RWPE1 (cell line): ENCODE measurements at regions not wholly inside any gene's neighbourhood (a gene's known extent, or its start where the extent isn't known, plus 50 kb on each side); places are given as distances from the start of the nearest gene placed in this dataset.
A peak's percentile ranks its signal among the peaks of the same experiment; 100 is the strongest.

Source experiments
- CTCF ChIA-PET: fragments of 350-600 bp; sonication (Branson Sonifier 250); formaldehyde crosslinking; extraction: SDS; loops from one replicate; lab custom pipeline; 2021; lab: Yijun Ruan, JAX
- POLR2A ChIA-PET: fragments of 400-600 bp; formaldehyde crosslinking; extraction: SDS; loops from one replicate; lab custom pipeline; 2020; ENCODE audit warnings: antibody characterized with exemption; ENCODE audit not compliant: low non-redundant PET; lab: Yijun Ruan, JAX
- DNase-seq: peaks from one replicate; pipeline ENCODE4 v3.0.0; 2012; ENCODE audit warnings: low spot score
- H3K27ac ChIP-seq: fragments of 450-650 bp; 2 replicates; pipeline ENCODE4 v1.5.1; 2017
- TF ChIP-seq, protein P1 (sequence below): fragments of 450-650 bp; conservative IDR thresholded peaks from 2 replicates; pipeline ENCODE4 v1.5.1; 2017; ENCODE audit warnings: low read depth, mild to moderate bottlenecking

DNA sequence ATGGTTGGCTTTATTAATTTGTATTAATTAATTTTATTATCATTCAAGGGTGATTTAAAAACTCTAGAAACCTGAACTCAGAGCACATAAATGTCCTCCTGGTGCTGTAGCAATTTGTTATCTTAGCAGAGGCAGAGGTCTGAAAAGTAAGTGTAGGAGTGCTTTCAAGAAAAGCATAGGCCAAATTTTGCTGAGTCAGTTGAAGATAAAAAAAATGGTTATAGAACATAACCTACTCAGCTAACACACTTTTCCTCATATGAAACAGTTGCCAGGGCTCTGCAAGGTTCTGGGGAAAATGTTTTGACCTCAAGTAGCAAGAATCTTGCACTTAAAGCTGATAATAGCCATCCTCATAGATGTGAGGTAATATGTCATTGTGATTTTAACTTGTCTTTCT, 53.5 kb upstream of the CHODL start:
- CTCF ChIA-PET: no interaction called here
- no peak for DNase-seq
- no peak overlapping the region for H3K27ac ChIP-seq
- POLR2A ChIA-PET: no interaction called here
- TF ChIP-seq, protein P1, sequence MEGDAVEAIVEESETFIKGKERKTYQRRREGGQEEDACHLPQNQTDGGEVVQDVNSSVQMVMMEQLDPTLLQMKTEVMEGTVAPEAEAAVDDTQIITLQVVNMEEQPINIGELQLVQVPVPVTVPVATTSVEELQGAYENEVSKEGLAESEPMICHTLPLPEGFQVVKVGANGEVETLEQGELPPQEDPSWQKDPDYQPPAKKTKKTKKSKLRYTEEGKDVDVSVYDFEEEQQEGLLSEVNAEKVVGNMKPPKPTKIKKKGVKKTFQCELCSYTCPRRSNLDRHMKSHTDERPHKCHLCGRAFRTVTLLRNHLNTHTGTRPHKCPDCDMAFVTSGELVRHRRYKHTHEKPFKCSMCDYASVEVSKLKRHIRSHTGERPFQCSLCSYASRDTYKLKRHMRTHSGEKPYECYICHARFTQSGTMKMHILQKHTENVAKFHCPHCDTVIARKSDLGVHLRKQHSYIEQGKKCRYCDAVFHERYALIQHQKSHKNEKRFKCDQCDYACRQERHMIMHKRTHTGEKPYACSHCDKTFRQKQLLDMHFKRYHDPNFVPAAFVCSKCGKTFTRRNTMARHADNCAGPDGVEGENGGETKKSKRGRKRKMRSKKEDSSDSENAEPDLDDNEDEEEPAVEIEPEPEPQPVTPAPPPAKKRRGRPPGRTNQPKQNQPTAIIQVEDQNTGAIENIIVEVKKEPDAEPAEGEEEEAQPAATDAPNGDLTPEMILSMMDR: no peak

DNA sequence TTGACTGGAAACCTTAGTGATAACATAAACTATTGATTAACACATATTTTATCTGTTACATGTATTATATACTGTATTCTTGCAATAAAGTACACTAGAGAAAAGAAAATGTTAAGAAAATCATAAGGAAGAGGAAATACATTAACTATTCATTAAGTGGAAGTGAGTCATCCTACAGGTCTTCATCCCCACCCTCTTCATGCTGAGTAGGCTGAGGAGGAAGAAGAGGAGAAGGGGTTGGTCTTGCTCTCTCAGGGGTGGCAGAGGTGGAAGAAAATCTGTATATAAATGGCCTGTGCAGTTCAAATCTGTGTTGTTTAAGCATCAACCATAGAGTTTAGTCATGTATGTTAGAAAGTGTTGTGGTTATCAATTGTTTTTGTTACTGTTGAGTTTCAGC, 66.1 kb upstream of the CHODL start:
- no peak for DNase-seq
- CTCF ChIA-PET: no interaction called here
- H3K27ac ChIP-seq: no peak overlapping the region
- POLR2A ChIA-PET: no interaction called here
- TF ChIP-seq, protein P1: no peak

DNA sequence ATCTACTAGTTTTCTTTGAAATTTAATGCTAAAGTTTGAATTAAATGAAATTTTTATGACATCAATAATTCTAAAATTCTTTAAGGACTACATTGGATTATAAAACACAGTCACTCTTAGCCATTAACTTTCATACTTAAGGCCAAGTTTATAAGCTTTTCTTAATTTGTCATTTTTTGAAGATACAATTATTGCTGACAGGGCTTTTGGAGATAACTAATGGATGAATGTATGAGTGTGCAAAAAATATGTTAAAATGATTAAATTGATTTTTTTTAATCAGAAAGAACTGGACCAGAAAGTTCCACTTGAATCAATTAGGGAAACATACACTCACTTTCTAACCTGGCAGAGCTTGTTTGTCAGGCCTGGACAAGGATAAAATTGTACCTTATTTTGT, 70.3 kb upstream of the CHODL start:
- H3K27ac ChIP-seq: no peak overlapping the region
- CTCF ChIA-PET: no interaction called here
- DNase-seq: no peak
- POLR2A ChIA-PET: no interaction called here
- TF ChIP-seq, protein P1: no peak

DNA sequence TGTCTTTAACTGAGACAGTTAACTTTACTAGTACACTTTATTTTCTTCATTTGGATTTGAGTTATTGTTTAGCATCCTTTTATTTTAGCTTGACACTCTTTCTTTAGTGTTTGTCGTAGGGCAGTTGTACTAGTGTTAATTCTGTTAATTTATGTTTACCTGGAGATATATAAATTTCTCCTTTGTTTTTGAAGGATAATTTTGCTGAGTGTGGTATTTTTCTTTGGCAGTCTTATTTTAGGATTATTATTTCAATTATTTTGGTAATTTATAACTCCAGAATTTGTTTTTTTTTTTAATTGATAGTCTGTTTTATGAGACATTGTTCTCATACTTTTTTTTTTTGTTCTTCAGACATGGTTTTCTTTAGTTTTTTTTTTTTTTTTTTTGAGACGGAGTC, 73.8 kb upstream of the CHODL start:
- ChIA-PET CTCF (no interaction called here), POLR2A (no interaction called here)
- no peak overlapping the region for H3K27ac ChIP-seq
- TF ChIP-seq, protein P1: no peak
- no peak for DNase-seq

DNA sequence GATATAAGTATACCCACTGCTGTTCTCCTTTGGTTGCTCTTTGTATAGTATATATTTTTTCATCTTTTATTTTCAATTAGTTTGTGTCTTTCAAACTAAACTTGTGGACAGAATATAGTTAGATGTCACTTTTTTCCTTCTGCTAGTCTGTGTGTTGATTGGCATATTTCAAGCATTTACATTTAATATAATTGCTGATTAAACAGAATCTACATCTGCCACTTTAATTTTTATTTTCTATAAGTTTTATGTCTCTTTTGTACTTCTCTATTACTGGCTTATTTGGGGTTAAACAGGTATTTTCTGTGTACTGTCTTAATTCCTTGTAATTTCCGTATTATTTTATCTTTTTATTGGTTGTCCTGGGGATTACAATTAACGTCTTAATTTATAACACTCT, 74.4 kb upstream of the CHODL start:
- TF ChIP-seq, protein P1: no peak
- ChIA-PET CTCF (no interaction called here), POLR2A (no interaction called here)
- H3K27ac ChIP-seq: no peak overlapping the region
- DNase-seq: no peak

DNA sequence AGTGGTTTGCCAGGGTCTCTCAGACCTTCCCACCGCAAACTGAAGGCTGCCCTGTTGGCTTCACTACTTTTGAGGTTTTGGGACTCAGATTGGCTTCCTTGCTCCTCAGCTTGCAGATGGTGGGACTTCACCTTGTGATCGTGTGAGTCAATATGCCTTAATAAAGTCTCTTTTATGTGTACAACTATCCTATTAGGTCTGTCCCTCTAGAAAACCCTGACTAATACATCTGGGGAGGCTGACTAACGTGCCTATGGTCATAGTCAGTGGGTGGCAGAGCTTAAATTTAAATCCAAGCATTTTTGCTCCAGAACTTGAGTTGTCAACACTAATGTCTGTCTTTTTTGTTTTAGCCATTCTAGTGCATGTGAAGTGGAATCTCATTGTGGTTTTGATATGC, 76.5 kb upstream of the CHODL start:
- ChIA-PET POLR2A (no interaction called here), CTCF (interaction anchor here (0.6 kb wide), 2 partner anchors 79 to 244 kb away, joined by 3 to 9 read pairs; no protein-coding TSS in a partner anchor)
- TF ChIP-seq, protein P1: no peak
- H3K27ac ChIP-seq: no peak overlapping the region
- DNase-seq: no peak

DNA sequence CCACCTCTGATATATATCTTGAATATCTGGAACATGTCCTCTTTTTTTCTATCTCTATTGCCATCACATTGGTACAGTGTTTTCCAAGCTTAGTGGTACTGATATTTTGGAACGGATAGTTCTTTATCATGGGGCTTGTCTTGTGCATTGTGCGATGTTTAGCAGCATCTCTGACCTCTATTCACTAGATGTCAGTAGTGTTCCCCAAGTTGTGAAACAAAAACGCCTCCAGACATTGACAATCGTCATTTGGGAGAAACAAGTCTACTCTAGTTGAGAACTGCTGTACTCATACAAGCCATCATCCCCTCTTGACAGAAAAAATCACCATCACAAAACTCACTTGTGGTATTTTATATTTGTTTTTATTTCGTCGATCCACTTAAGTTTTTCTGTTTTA, 79.7 kb upstream of the CHODL start:
- POLR2A ChIA-PET: no interaction called here
- CTCF ChIA-PET: interaction anchor here (0.7 kb wide), 1 partner anchor 982 kb away, joined by 3 read pairs; no protein-coding TSS in a partner anchor
- TF ChIP-seq, protein P1: no peak
- H3K27ac ChIP-seq: no peak overlapping the region
- DNase-seq: peak; percentile 57
